Endothelial cell of umbilical vein (primary cell): ENCODE measurements at regions not wholly inside any gene's neighbourhood (a gene's known extent, or its start where the extent isn't known, plus 50 kb on each side); places are given as distances from the start of the nearest gene placed in this dataset.

Experiments
- BruUV-seq: library from RNA; stranded (reverse); fragments of 400-500 nt; replicated peaks from 2 replicates; lab custom pipeline; 2021; lab: Mats Ljungman, UMichigan
- CTCF ChIA-PET: fragments of 300-600, 350-600 bp; sonication (Branson Sonifier 250); formaldehyde crosslinking; loops from one replicate; lab custom pipeline; 2021; ENCODE audit warnings: antibody characterized with exemption, inconsistent platforms; lab: Charles Lee
- POLR2A ChIA-PET: fragments of 300-600, 350-600 bp; sonication (Branson Sonifier 250); formaldehyde crosslinking; loops from one replicate; lab custom pipeline; 2021; ENCODE audit warnings: antibody characterized with exemption, inconsistent platforms; lab: Charles Lee
- DNase-seq: peaks from one replicate; pipeline ENCODE4 v3.0.0-alpha.2; 2011; ENCODE audit warnings: low read depth, low spot score
- FAIRE-seq: peaks from 2 replicates; lab custom pipeline; 2011; peaks lifted over from hg19 to GRCh38; lab: Jason Lieb, UNC
- H2AFZ ChIP-seq: 2 replicates; pipeline ENCODE4 v1.6.0; 2012; ENCODE audit warnings: low read depth, low read length, control low read depth, inconsistent platforms
- H3K27ac ChIP-seq: 2 replicates; pipeline ENCODE4 v1.5.1; 2011; ENCODE audit warnings: low read depth, mild to moderate bottlenecking, control low read depth, low read length, moderate library complexity; ENCODE audit not compliant: insufficient read depth
- H3K27me3 ChIP-seq, 2 experiments: 2 replicates each; pipeline versions ENCODE4 v1.6.0 to v1.6.1; 2011; ENCODE audit warnings: low read length in 2 of 2, mixed read lengths in 1 of 2; ENCODE audit not compliant: control insufficient read depth in 2 of 2, insufficient read depth in 2 of 2
- H3K36me3 ChIP-seq, 2 experiments: 2 replicates in 1 of 2; 3 replicates in 1 of 2; pipeline ENCODE4 v1.5.1; 2011; ENCODE audit warnings: low read length in 2 of 2, mild to moderate bottlenecking in 1 of 2, moderate library complexity in 1 of 2; ENCODE audit not compliant: control insufficient read depth in 2 of 2, insufficient read depth in 2 of 2; ENCODE audit errors: extremely low read depth in 1 of 2
- H3K4me1 ChIP-seq: 3 replicates; pipeline ENCODE4 v1.5.1; 2011; ENCODE audit warnings: mild to moderate bottlenecking, low read length; ENCODE audit not compliant: control insufficient read depth, insufficient read depth; ENCODE audit errors: extremely low read depth
- H3K4me2 ChIP-seq: 2 replicates; pipeline ENCODE4 v1.6.1; 2011; ENCODE audit warnings: low read length, control low read depth, mixed read lengths; ENCODE audit not compliant: insufficient read depth
- H3K4me3 ChIP-seq, 3 experiments: fragments of 200-600 bp in 1 of 3; sonication (generic), shearing (Covaris generic) in 1 of 3; replicated peaks in 1 of 3; 2 replicates each; pipeline ENCODE4 v1.5.1; 2011 to 2016; ENCODE audit warnings: control low read depth in 3 of 3, low read length in 3 of 3, mild to moderate bottlenecking in 2 of 3, inconsistent platforms in 1 of 3, low read depth in 1 of 3, moderate library complexity in 1 of 3; ENCODE audit not compliant: insufficient read depth in 1 of 3
- H3K79me2 ChIP-seq: 2 replicates; pipeline ENCODE4 v1.6.0; 2012; ENCODE audit warnings: low read length, inconsistent platforms; ENCODE audit not compliant: control insufficient read depth, insufficient read depth
- H3K9ac ChIP-seq: replicated peaks from 2 replicates; pipeline ENCODE3; 2011; ENCODE audit warnings: low read length, control low read depth; ENCODE audit not compliant: insufficient read depth; ENCODE audit errors: extremely low read depth
- H3K9me1 ChIP-seq: replicated peaks from 3 replicates; pipeline ENCODE4 v1.6.0; 2011; ENCODE audit warnings: mild to moderate bottlenecking, low read length; ENCODE audit not compliant: control insufficient read depth, insufficient read depth; ENCODE audit errors: extremely low read depth
- H3K9me3 ChIP-seq: replicated peaks from 2 replicates; pipeline ENCODE4 v1.5.1; 2012; ENCODE audit warnings: low read length, inconsistent platforms; ENCODE audit not compliant: control insufficient read depth, insufficient read depth
- H4K20me1 ChIP-seq: replicated peaks from 2 replicates; pipeline ENCODE3; 2011; ENCODE audit warnings: mild to moderate bottlenecking, low read length; ENCODE audit not compliant: control insufficient read depth, insufficient read depth; ENCODE audit errors: extremely low read depth
- CTCF ChIP-seq, 2 donors: IDR thresholded peaks; 1 replicate in 1 of 2; 2 replicates in 1 of 2; pipeline ENCODE4 v1.5.1; 2011; ENCODE audit warnings: low read length in 2 of 2, mild to moderate bottlenecking in 2 of 2, moderate library complexity in 2 of 2, control low read depth in 1 of 2, inconsistent platforms in 1 of 2, low read depth in 1 of 2; ENCODE audit not compliant: insufficient read depth in 1 of 2; ENCODE audit errors: extremely low read depth in 1 of 2
- FOS ChIP-seq: IDR thresholded peaks from 2 replicates; pipeline ENCODE4 v1.6.1; 2011; ENCODE audit warnings: mild to moderate bottlenecking, low read length, moderate library complexity, borderline replicate concordance; ENCODE audit not compliant: insufficient read depth
- GATA2 ChIP-seq: IDR thresholded peaks from 2 replicates; pipeline ENCODE4 v1.7.0; 2011; ENCODE audit warnings: low read depth, mild to moderate bottlenecking, moderate library complexity, mixed read lengths, low read length; ENCODE audit not compliant: insufficient read length, insufficient read depth
- JUN ChIP-seq: IDR thresholded peaks from 2 replicates; pipeline ENCODE4 v1.6.1; 2011; ENCODE audit warnings: borderline replicate concordance, low read depth; ENCODE audit not compliant: insufficient read length, insufficient read depth
- MAX ChIP-seq: IDR thresholded peaks from 2 replicates; pipeline ENCODE4 v1.6.1; 2011; ENCODE audit not compliant: insufficient read depth, insufficient read length
- MYC ChIP-seq: IDR thresholded peaks from one replicate; pipeline ENCODE4 v1.6.1; 2011; ENCODE audit warnings: mild to moderate bottlenecking, low read depth, low read length
- dilution Hi-C: fragments of 300-500 bp; cut with MboI; formaldehyde crosslinking; loops from one replicate; pipeline ENCODE4 v1.15.0; 2019; ENCODE audit warnings: low sequenced_read_pairs; ENCODE audit not compliant: extremely low pct_ligation_motif_present
- intact Hi-C: fragments of 100-400 bp; cut with micrococcal nuclease; formaldehyde crosslinking; loops from one replicate; pipeline ENCODE4 v1.10.0; 2022

GRCh38 chr6:2468601-2468955 is 223.2 kb upstream of the GMDS start:
- dilution Hi-C loops (loop anchor here (25.0 kb wide), 1 partner anchor 144 kb away; no protein-coding TSS in a partner anchor), intact Hi-C loops (no loop called here)
- Histone ChIP-seq H3K79me2 (no peaks in the 10 kb centered on the region), H3K36me3 (no peaks in the 10 kb centered on the region), H3K4me3 (no peak overlapping the region), H3K4me2 (no peak overlapping the region), H3K27me3 (peaks cover 6 to 11% of the 10 kb centered on the region in 2 experiments), H3K9me1 (no peaks in the 10 kb centered on the region), H3K27ac (no peak overlapping the region), H3K4me1 (no peaks in the 10 kb centered on the region), H3K9me3 (no peaks in the 10 kb centered on the region), H4K20me1 (no peaks in the 10 kb centered on the region), H3K9ac (no peak overlapping the region), H2AFZ (no peak overlapping the region)
- ChIA-PET CTCF (no interaction called here), POLR2A (no interaction called here)
- no peak for DNase-seq
- no TSS peak for BruUV-seq
- TF ChIP-seq MYC (no peak), MAX (no peak), FOS (no peak), JUN (no peak), CTCF (IDR thresholded peaks at IDR 0.05; ENCODE audit: extremely low read depth in 1 of 2, insufficient read depth in 1 of 2, low read depth in 1 of 2, low read length in 2 of 2) (no peak), GATA2 (no peak)
- no peak for FAIRE-seq
